ENCODE measurements at regions not wholly inside any gene's neighbourhood (a gene's known extent, or its start where the extent isn't known, plus 50 kb on each side); places are given as distances from the start of the nearest gene placed in this dataset.

DNA sequence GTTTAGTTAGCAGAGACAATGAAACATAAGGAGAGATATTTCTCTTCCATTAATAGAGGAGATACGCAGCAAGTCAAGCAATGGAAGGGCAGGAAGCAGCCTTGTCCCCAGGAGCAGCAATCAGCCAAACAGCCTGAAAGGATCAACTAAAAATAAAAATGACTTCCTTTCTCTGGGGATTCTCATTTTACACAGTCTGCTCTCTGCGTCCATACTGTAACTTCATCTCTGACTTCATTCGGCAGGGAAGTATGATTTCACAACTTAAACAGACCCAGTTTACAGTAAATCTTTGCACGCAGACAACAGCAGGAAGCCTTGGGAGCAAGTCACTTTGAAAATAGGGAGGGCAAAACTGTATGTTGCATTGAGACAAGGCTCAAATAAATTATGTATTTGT lies 826.7 kb downstream of the DIAPH3 start:
- no peak for DNase-seq

DNA sequence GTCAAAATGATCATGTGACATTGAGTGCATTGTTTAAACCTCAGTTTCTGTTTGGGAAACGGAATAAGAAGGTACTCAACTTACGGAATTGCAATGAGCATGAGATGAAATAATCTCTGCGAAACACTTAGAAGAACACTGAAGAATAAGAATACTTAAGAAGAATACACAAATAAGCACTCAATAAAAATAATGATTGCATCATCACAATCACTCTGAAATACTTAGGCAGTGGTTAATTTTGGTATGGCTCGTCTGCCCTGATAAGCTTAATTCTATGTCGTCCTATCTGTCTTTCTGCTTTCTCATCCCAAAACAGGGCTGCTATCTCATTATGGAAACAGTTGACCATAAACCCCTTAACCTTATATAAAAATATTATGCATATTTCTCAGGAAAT lies 823.6 kb downstream of the DIAPH3 start:
- no peak for DNase-seq

DNA sequence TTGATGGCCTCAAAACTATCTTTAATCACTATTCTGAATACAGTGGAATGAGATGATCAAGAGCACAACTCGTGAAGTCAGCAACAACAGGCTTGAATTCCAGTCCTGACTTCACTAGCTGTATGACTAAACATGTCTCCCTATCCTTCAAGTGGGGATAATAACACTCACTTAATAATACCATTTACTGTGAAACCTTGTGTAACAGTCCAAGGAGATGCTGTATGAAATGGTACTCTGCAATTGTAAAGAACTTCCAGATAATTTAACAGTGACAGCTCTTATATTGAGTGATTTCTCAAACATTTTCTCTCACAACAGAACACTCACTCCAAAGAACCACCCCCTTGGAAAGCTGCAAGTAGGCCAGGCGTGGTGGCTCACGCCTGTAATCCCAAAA lies 823.1 kb downstream of the DIAPH3 start:
- DNase-seq = no peak

DNA sequence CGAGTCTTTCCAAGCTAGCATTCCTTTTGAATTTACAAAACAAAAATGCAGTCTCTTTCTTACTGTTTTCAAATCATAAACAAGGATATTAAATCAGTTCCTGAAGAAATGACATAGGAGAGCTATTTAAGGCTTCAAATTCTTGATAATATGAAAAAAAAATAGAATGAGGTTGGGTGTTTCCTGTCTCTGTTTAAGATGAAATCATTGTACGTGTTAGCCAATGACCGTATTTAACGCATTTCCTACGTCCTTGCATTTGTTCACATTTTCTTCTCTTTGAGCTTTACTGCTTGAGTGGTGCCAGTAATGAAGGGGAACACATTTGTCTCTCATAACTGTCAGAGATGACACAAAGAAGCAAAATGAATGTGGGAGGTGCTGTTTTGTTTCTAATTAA lies 821.3 kb downstream of the DIAPH3 start:
- no peak for DNase-seq

DNA sequence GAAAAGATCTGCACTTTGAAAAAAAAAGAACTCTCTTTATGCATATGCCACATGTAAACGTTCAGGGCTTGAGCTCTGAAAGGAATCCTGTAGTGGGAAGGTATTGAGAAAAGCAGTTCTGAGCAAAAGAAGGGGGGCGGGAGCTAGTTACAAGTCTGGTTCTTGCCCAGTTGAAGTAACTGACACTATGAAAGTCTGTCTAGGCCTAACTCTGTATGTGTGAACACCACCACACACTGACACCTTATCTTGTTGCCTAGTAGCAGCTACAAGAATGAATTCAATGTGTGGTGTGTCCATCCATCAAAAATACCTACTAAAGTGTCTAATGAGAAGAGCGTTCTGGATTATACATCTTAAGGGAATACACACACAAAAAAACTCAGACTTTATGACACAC lies 820.6 kb downstream of the DIAPH3 start:
- no peak for DNase-seq

DNA sequence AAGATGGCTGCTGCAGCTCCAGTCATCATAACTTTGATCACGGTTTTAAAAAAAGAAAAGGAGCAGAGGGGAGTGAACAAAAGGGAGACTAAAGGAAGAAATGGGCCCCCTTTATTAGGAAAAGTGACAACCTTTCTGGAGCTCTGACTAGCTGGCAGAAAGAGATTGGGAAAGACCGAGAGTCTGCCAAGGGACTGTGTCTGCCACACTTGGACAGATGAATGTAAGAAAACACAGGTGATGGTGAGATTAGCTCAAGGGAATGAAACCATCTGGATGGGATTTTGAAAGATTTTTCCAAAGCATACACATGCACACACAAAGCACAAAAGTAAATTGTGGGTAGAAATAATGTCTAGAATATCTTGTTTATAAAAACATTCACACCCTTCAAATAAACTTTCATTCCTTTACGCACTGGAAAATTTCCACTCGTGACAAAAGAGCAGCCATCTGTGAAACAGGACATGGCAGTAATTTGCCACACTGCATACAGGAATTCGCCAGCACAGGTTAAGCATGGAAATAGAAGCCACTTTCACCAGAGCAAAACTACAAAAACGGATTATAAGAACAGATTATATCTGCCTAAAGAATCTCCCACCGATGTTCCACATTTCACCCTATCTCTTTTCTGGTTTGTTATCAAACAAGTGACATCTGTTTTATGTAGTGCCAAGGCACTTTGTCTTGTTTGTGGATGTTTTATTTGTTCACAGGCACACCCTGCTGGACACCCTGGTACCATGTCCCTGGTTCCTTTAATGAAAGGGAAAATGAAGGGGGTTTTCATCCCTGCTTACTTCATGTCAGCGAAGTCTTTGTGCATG lies 819.5 kb downstream of the DIAPH3 start:
- no peak for DNase-seq

DNA sequence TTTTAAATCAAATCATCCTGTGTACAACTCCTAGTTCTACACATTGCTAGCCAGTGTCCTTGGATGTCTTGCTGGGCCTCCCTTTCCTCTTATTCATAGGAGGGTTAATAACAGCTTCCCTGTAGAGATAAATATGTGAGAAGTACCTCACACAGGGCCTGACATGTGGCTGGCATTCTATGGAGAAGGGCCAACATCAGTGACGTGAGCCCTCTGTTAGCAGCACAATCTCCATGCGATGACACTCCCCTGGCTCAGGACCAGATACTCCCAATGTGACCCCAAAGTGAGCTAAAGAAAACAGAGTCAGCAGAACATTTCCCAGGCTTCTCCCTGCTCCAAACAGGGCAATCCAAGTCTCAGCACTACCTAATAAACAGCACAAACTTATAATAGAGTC lies 818.4 kb downstream of the DIAPH3 start:
- no peak for DNase-seq

DNA sequence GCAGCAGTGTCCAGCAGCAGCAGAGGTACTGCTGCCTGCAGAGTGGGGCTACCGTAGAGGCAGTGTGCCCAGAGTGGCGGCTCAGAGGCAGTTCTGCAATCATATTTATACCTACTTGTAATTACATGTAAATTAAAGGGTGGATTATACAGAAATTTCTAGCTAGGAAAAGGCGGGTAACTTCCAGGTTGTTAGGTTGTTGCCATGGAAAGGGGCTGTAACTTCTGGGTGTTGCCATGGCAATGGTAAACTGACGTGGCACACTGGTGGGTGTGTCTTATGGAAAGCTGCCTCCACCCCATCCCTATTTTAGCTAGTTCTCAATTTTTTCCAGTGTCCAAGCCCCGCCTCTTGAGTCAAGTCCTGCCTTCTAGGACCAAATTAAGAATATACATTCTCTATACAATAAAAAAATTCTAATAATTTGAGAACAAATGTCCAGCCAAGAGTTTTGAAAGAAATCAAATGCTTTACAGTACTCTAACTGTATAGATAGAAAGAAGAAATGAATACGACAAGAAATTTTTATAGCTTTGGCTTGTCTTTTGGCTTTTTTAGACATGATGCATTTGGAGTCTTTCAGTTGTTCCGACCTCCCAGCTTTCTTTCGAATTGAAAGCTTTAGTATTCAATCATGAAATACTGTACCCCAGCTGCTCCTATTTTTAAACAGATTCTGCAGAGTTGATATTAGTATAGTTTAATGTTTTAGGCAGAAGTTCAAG lies 816.6 kb downstream of the DIAPH3 start:
- no peak for DNase-seq

DNA sequence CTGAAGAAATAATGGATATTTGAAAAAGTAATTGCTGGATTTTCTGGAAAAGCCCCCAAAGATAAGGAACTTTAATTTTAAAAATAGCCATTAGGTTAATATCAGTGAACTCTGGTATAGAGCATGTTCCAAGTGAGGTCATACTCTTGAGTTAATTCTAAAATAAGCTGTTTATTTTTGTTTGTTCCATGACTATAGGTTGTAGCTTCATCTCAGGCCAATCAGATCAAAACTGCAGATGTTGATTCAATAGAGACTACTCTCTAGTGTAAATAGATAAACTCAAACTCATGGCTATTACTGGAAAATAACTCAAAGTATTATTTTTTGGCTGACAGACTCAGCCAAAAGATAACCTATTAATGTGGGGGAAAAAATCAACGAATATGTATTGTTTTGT lies 815.1 kb downstream of the DIAPH3 start:
- DNase-seq = no peak

DNA sequence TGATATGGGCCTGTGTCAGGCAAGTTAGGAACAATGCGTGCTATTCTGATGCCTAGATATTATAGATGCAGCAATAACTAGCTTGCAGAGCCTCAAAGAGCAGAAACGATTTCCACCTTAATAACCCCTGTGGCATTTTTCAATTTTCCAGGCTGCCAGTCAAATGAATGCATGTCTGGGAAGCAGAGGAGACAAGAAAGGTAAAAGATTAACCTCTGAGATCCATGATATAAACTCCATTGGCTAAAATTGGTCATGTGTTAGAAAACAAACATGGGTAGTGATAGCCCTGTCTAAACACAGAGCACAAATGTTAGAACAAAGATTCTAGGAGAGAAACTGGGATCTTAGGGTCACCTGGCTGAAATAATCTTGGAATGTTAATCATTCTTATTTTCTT lies 811.1 kb downstream of the DIAPH3 start:
- no peak for DNase-seq

DNA sequence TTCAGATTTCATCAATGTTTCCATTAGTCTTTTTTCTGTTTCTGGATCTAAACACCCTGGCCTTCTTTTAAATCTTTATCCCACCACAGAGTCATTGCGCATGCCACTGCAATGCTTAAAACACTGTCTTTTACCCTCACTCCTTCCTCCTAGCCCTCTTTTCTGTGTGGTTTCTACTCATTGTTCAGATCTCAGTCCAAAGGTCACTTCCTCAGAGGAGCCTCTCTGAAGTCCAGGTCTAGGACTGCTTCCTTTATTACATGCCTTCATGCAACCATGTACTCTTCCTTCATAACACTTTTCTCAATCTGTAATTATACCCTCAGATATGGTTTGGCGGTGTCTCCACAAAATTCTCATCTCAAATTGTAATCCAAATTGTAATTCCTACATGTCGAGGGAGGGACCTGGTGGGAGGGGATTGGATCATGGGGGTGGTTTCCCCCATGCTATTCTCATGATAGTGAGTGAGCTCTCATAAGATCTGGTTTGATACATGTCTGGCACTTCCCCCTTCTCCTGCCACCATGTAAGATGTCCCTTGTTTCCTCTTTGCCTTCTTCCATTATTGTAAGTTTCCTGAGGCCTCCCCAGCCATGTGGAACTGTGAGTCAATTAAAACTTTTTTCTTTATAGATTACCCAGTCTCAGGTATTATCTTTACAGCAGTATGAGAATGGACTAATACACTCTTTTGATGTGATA lies 808.9 kb downstream of the DIAPH3 start:
- no peak for DNase-seq

DNA sequence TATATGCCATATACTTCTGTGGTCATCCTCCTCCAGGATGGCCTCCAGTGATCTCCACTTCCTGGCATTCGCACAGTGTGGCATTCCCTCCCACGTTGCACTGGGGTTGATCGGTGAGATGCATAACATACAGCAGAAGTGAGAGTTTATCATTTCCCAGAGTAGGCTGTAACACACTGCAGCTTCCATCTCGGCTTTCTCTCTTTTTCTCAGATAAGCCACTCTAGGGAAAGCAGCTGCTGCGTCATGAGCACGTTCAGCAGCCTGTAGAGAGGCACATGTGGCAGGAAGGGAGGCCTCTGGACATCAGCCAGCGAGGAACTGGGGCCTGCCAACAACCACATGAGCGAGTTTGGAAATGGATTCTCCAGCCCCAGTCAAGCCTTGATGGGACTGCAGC lies 807.1 kb downstream of the DIAPH3 start:
- DNase-seq = no peak

DNA sequence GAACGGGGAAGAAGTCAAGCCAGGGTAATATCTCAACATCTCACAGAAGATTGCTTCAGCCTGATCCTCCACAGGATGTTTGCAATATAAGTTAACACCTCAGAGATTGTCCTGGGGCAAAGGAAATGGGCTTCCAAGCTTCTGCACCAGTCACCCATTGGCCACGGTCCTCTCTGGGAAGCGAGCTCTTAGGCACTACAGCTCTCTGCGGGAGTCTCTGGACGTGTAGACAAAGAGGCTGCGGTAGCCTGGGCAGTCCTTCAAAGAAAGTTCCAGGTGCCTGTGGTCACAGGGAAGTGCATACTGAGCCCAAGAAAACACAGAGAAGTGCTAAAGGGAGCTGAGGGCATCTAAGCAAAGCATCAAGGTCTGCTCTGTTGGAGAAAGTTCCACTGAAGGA lies 805.7 kb downstream of the DIAPH3 start:
- DNase-seq = no peak

DNA sequence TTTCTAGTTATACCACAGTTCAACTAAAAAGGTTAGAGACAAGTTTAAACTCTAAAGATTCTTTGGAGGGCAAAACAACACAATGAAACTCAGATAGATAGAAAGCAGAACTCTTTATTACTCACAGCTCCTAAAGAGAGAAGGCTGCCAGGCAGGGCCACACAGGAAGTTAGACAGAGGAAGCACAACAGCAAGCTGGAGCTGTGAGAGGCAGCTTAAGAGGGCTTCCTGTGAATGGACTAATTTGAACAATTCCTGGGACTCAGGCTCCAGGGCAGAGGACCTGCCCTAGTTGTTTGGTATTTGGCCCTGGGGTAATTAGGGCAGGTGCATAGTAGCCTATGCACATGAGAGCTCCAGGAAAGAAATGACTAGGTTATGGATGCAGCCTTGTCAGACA lies 803.6 kb downstream of the DIAPH3 start:
- no peak for DNase-seq

DNA sequence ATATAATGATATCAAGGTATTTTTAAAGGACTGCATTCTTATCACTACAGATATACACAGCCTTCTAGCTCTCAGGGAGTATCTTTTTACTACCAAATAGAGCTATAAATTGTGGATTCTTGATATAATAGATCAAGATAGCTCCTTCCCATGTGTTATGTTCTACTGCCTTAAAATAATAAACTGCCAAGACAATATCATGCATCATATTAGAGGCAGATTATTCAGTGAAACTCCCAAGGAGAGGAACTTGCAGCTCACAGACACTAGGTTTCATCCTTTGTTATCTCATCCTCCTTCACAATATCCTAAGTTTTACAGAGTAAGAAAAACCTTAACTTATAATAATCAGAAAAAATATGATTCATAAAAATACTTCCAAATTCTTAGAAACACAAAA lies 802.8 kb downstream of the DIAPH3 start:
- no peak for DNase-seq

DNA sequence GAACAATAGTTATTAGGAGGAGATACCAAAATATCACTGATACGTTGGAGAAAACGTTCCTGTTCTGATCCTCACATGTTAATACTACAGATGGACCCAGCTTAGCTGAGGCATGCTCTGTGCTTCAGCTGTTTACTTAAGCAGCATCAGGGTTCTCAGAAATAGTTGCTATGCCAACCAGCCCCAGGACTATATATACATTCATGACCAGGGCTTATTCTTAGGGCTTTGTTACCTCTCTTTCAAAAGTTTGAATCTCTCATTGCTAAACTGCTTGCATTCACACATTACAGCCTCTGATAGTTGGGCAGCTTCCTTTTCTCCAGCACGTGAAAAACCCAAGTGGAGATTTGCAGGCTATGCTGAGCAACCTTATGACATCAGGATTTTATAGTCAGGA lies 800.4 kb downstream of the DIAPH3 start:
- no peak for DNase-seq

DNA sequence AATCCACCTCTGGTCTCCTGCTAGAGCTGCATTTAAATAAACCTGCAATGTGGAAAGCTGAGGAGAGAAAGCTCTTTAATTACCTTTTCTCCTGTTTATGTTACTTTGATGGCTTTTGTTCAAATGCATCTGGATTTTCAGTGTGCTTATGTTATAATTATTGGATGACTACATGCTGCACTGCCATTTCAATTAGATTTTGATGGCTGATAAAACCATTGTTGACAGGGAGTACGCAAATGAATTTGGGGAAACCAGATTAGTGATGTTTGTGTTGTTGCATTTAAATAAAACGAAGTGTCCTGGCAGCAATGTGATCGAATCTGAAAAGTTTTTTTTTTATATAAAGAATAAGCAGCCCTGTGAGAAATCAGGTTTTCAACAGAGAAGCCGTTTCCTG lies 799.8 kb downstream of the DIAPH3 start:
- DNase-seq = no peak

DNA sequence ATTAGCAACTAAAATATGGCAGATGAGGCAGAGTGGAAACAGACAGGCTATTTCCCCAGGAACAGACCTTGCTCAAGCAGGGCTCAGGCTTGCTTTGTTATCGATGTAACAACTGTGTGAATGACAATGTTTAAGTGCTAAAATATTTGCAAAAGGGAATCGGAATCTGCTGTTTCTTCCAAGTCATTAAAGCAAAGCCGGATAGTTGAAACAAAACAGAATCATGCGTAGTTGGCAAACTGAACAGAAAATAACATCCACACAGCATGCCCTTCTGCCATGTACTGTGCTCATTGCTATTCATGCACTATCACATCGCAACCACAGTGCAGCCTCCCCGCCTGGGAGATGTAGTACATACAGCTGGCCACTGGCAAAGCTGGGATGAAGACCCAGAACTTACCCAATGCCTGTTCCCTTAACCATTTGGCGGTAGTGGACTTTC lies 799.1 kb downstream of the DIAPH3 start:
- DNase-seq = no peak

DNA sequence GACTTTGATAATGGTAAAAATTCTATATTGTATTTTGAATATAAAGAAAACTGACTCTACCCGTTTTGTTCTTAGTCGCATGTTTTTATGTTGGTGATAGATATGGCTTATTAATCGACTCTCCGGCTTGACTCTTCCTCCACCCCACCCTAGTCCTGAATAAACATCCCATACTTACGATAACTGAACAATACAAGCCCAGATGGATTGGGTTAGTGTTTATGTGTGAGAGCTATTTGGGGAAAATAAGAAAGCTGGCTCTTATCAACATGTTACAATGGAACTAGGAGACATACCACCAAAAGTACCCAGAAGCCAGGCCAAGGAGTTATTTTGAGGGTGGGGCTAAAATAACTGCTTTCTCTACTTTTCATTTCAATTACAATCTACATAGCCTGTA lies 796.3 kb downstream of the DIAPH3 start:
- no peak for DNase-seq

DNA sequence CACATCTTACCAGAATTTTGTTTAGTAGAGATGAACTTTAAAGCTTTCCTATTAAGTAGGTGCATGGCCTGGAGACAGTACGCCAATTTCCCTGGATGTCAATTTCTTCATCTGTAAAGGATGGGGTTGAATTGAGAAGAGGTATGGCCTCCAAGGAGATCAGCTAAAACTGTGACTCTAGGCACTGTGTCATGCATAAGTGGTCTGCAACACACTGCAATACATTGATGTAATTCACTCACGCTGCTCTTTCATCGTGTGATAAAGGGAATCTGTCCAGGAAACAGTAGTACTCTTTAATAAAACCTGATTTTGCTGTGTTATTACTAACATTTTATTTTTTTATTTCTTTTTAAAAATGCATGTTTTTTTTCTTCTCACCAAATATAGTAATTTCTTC lies 795.8 kb downstream of the DIAPH3 start:
- DNase-seq = no peak

DNA sequence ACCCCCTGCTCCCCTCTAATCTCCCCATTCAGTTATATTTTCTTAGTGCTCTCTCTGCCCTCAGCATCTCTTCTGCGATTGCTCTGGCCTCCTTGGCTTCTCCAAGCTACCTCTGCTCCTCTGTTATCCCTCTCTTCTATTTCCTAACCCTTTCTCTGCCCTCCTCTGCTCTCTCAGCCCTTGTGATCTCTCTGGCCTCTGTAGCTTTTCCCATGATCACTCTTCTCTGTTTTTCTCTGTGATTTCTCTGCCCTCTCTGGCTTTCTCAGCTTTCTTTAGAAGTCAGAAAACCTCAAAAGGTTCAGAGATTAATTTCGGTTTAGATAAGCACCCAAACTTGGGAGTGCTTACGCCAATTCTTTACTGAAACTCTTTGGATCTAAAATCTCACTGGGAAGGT lies 795.0 kb downstream of the DIAPH3 start:
- DNase-seq = no peak

DNA sequence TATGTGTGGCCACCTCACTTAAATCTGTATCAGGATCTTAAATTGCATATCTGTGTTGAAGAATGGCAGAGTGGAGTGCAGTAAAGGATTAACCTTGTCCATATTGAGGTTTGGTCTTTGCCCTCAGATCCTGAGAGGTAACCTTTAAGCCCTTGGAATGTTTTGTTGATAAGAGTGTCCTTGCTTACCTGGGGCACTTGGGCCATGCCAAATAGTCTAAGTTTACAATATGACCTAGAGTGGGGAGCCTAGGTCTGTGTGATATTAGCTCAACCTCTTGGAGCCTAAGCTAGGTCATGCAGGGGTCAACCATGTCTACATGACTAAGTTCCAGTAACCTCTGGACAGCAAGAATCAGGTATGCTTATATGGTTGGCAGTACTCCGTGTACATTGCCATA lies 792.5 kb downstream of the DIAPH3 start:
- no peak for DNase-seq

DNA sequence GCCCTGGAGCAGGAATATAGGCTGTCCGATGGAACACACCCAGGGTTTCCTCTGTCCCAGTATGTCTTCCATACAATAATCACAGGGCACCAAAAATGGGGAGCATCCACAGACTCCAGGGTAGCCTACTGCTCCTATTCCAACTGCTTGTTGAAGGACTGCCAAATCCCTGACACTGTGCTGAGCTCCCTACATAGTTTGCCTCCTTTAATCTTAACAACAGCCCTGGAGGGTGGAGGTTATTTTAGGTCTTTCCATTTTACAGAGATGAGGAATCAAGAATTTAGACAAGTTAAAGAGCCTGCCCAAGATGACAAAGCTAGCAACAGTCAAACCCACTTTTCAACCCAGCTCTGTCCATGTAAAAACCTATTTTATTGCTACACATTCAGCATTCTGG lies 790.4 kb downstream of the DIAPH3 start:
- no peak for DNase-seq

DNA sequence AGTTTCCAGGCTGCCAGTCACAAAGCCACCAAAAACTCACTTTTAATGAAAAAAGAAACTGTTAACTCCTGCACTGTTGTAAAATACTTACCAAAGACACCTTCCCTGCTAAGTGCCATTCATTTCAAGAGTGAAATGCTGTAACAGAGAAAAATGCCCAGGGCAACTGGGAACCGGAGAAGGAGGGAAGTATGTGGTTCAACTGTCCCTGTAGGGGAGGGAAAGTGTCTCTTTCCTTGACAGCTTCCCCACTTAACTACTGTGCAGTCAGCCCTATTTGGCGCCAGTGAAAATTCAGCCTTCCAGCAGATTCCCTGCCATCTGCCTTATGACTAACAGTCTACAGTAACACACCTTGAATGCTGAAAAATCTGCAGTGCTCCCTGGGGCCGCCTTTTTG lies 789.0 kb downstream of the DIAPH3 start:
- DNase-seq = no peak

Data from CD4-positive, alpha-beta T cell treated with Interleukin-17A for 4 hours (primary cell).